ENCODE measurements at regions not wholly inside any gene's neighbourhood (a gene's known extent, or its start where the extent isn't known, plus 50 kb on each side); places are given as distances from the start of the nearest gene placed in this dataset.

DNA sequence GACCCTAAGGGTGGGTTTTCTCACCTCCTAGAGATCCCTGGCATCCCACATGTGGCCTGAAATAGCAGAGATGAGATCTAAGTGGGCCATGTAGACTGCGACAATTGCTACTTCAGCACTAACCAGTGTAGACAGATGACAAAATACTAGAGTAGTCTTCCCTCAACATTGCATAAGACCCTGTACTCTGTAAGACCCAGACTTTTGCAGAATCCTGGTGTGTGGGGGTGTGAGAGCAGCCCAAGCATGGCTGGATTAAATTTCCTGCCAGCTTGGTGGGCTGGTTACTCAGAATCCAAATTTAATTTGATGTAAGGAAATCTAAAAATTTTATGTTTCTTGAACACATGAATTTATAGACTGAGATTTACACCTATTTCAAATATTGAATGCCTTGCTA lies 88.3 kb downstream of the ZNF365 start:
- TF ChIP-seq JUN (IDR thresholded peaks at IDR 0.05; ENCODE audit: borderline replicate concordance, insufficient read depth, insufficient read length, low read depth) (no peak), EZH2 (IDR thresholded peaks at IDR 0.05; ENCODE audit: borderline replicate concordance, low read depth, low read length, severe bottlenecking) (no peak), POLR2A (IDR thresholded peaks at IDR 0.05; ENCODE audit: low read depth, low read length) (no peak), POLR2AphosphoS5 (IDR thresholded peaks at IDR 0.05; ENCODE audit: insufficient read depth, low read depth, low read length) (no peak), MYC (IDR thresholded peaks at IDR 0.05; ENCODE audit: low read depth, low read length) (no peak)
- TF ChIP-seq, protein P1, sequence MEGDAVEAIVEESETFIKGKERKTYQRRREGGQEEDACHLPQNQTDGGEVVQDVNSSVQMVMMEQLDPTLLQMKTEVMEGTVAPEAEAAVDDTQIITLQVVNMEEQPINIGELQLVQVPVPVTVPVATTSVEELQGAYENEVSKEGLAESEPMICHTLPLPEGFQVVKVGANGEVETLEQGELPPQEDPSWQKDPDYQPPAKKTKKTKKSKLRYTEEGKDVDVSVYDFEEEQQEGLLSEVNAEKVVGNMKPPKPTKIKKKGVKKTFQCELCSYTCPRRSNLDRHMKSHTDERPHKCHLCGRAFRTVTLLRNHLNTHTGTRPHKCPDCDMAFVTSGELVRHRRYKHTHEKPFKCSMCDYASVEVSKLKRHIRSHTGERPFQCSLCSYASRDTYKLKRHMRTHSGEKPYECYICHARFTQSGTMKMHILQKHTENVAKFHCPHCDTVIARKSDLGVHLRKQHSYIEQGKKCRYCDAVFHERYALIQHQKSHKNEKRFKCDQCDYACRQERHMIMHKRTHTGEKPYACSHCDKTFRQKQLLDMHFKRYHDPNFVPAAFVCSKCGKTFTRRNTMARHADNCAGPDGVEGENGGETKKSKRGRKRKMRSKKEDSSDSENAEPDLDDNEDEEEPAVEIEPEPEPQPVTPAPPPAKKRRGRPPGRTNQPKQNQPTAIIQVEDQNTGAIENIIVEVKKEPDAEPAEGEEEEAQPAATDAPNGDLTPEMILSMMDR (IDR thresholded peaks at IDR 0.05; ENCODE audit: extremely low read depth in 1 of 2, insufficient read depth in 1 of 2, low read depth in 1 of 2, low read length in 2 of 2) = no peak
- TF ChIP-seq, protein P2, sequence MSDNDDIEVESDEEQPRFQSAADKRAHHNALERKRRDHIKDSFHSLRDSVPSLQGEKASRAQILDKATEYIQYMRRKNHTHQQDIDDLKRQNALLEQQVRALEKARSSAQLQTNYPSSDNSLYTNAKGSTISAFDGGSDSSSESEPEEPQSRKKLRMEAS (IDR thresholded peaks at IDR 0.05; ENCODE audit: insufficient read depth, insufficient read length) = no peak
